Suprapubic skin (tissue), 3 donors: ENCODE measurements at regions not wholly inside any gene's neighbourhood (a gene's known extent, or its start where the extent isn't known, plus 50 kb on each side); places are given as distances from the start of the nearest gene placed in this dataset.

ENCODE experiments used
- CTCF ChIP-seq, 2 donors: fragments of 200-600 bp in 1 of 2; fragments of 450-650 bp in 1 of 2; sonication (generic) in 1 of 2; IDR thresholded peaks; one replicate each; pipeline ENCODE4 v1.5.1; 2016 to 2019; ENCODE audit warnings: antibody characterized with exemption in 2 of 2, mild to moderate bottlenecking in 1 of 2, moderate library complexity in 1 of 2
- POLR2A ChIP-seq, 2 donors: fragments of 450-650 bp; IDR thresholded peaks; one replicate each; pipeline ENCODE4 v1.6.1; 2017; ENCODE audit warnings: antibody characterized with exemption in 2 of 2, mild to moderate bottlenecking in 2 of 2, moderate library complexity in 2 of 2

- no peak for TF ChIP-seq CTCF (IDR thresholded peaks at IDR 0.05)
- TF ChIP-seq POLR2A (IDR thresholded peaks at IDR 0.05): no peak
Observed at GRCh38 chr10:43820663-43821062, 172.0 kb upstream of the ZNF32 start.
